Heart left ventricle (tissue), 13 donors: ENCODE measurements at regions not wholly inside any gene's neighbourhood (a gene's known extent, or its start where the extent isn't known, plus 50 kb on each side); places are given as distances from the start of the nearest gene placed in this dataset.
"Not testable (repeated sequence)": the region's sequence is repeated elsewhere in the genome, so short reads cannot be mapped to it uniquely, and the experiment has no call there.

ENCODE experiments used
- POLR2A ChIP-seq, 2 donors: fragments of 450-650 bp; IDR thresholded peaks; one replicate each; pipeline ENCODE4 v1.6.1; 2017; ENCODE audit warnings: antibody characterized with exemption in 2 of 2, mild to moderate bottlenecking in 2 of 2, moderate library complexity in 2 of 2
- TF ChIP-seq, protein P1 (sequence below), 12 donors: fragments of 200-600 bp; sonication (generic) in 4 of 12; IDR thresholded peaks; one replicate each; pipeline versions ENCODE4 v1.5.0 to v1.8.0; 2018 to 2022; ENCODE audit warnings: antibody characterized with exemption in 12 of 12, mild to moderate bottlenecking in 5 of 12
- donor health status: ischemic (EF 13 %, LVEDD 7.1; RV severe dilation, severe dysfunction).
- donor health status: DM: no; HTN: yes; CAD: no.
- donor health status: DM: no; HTN: no; CAD: no.
- donor health status: ischemic (EF 25% LVEDD 6.9; RV normal size, moderate dysfunction).
- donor health status: ischemic (EF 25% LVEDD 5.7; RV mildly dilated, moderate dysfunction).
- donor health status: ischemic (EF 35%, LVEDD 5.7; RV mildly dilated, moderate dysfunction).
- donor health status: nonischemic (EF 11% LVEDD 7.7; RV severe dilation, severe dysfunction).
- donor health status: DM: yes; HTN: yes; CAD: no.
- donor health status: PGD.
- donor health status: ischemic (EF 29% LVEDD 5.4; RV normal size, mild dysfunction).
- donor health status: nonischemic (EF 23%, LVEDD 6.1; RV moderate dilation, normal function).

DNA sequence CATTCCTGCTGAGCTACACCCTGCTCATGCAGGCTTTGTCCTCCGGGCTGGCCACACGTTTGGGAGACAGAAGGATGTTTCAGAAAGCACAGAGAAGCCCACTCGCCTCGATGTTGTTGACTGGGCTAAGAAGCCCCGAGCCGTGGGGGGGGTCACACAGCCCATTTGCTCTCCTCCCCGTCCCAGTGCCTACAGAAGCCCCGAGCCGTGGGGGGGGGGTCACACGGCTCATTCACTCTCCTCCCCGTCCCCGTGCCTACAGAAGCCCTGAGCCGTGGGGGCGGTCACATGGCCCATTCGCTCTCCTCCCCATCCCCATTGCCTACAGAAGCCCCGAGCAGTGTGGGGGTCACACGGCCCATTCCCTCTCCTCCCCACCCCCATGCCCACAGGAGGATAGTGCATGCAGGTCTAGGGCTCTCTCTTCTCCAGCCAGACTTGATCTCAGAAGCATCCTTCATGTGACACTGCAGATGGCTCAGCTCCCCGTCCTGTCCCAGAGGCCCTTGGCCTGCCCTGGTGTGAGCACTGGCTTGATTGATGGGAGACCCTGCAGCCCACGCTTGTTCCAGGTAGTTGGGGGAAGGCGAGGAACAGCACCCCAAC, 72.9 kb downstream of the NPIPB11 start:
- TF ChIP-seq, protein P1, sequence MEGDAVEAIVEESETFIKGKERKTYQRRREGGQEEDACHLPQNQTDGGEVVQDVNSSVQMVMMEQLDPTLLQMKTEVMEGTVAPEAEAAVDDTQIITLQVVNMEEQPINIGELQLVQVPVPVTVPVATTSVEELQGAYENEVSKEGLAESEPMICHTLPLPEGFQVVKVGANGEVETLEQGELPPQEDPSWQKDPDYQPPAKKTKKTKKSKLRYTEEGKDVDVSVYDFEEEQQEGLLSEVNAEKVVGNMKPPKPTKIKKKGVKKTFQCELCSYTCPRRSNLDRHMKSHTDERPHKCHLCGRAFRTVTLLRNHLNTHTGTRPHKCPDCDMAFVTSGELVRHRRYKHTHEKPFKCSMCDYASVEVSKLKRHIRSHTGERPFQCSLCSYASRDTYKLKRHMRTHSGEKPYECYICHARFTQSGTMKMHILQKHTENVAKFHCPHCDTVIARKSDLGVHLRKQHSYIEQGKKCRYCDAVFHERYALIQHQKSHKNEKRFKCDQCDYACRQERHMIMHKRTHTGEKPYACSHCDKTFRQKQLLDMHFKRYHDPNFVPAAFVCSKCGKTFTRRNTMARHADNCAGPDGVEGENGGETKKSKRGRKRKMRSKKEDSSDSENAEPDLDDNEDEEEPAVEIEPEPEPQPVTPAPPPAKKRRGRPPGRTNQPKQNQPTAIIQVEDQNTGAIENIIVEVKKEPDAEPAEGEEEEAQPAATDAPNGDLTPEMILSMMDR (IDR thresholded peaks at IDR 0.05), result not testable (repeated sequence)
- TF ChIP-seq POLR2A (IDR thresholded peaks at IDR 0.05), result not testable (repeated sequence)
